ENCODE measurements at regions not wholly inside any gene's neighbourhood (a gene's known extent, or its start where the extent isn't known, plus 50 kb on each side); places are given as distances from the start of the nearest gene placed in this dataset.

DNA sequence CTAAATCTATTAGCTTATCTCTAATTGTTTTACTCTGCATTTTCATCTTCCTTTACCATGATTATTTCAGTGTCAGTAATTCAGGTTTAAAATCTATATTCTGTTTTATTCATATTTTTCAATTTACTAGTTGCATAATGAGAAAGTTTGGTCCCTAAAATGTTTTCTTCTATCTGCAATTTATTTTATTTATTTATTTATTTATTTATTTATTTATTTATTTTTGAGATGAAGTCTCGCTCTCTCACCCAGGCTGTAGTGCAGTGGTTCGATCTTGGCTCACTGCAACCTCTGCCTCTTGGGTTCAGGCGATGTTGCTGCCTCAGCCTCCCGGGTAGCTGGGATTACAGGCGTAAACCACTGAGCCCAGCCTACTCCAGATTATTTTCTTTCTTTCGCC lies 1597.3 kb downstream of the CDH8 start:
- no peaks in the 10 kb centered on the region for H3K79me2 ChIP-seq (replicated peaks; ENCODE audit: insufficient read depth)
- no peaks in the 10 kb centered on the region for H3K9me2 ChIP-seq (ENCODE audit: insufficient read depth)
- H3K27me3 ChIP-seq (ENCODE audit: insufficient read depth) = no peaks in the 10 kb centered on the region
- no peak overlapping the region for H3K4me2 ChIP-seq
- TF ChIP-seq POLR2AphosphoS5 (IDR thresholded peaks at IDR 0.05; ENCODE audit: low read depth) (no peak), ZNF462 (CRISPR knock-in tag; IDR thresholded peaks at IDR 0.05) (no peak), ZNF114 (CRISPR knock-in tag; IDR thresholded peaks at IDR 0.05) (no peak)
- Mint-ChIP-seq H3K27me3 (ENCODE audit: insufficient read depth, low read depth, poor library complexity) (no peaks in the 10 kb centered on the region), H3K4me3 (no peak overlapping the region), H3K36me3 (ENCODE audit: low read depth) (no peaks in the 10 kb centered on the region), H3K4me1 (peaks cover 4% of the 10 kb centered on the region; the same call in 2 of the 3 replicates), H3K9me3 (no peaks in the 10 kb centered on the region), H3K27ac (no peak overlapping the region)
- no peak for ATAC-seq
- no peak overlapping the region for H2AFZ ChIP-seq
- no peaks in the 10 kb centered on the region; the same call in 1 of the 2 replicates for H3K4me1 ChIP-seq (ENCODE audit: insufficient read depth)
- no peaks in the 10 kb centered on the region for H3F3A ChIP-seq (replicated peaks; ENCODE audit: low read depth)
- H3K27ac ChIP-seq (ENCODE audit: low read depth) = no peak overlapping the region
- no peak for DNase-seq (ENCODE audit: low spot score)
- H3K36me3 ChIP-seq (ENCODE audit: insufficient read depth) = no peaks in the 10 kb centered on the region
- no peak overlapping the region for H3K4me3 ChIP-seq
- no peaks in the 10 kb centered on the region for H4K20me1 ChIP-seq (replicated peaks; ENCODE audit: insufficient read depth)

GRCh38 chr16:60432472-60432871 lies 1603.8 kb downstream of the CDH8 start:
- Histone ChIP-seq H3K79me2 (replicated peaks; ENCODE audit: insufficient read depth) (no peaks in the 10 kb centered on the region), H3K36me3 (ENCODE audit: insufficient read depth) (no peaks in the 10 kb centered on the region), H4K20me1 (replicated peaks; ENCODE audit: insufficient read depth) (no peaks in the 10 kb centered on the region), H3K4me3 (no peak overlapping the region), H3K9me2 (ENCODE audit: insufficient read depth) (no peaks in the 10 kb centered on the region), H3K27ac (ENCODE audit: low read depth) (no peak overlapping the region), H2AFZ (no peak overlapping the region), H3K27me3 (ENCODE audit: insufficient read depth) (no peaks in the 10 kb centered on the region), H3K4me2 (no peak overlapping the region), H3F3A (replicated peaks; ENCODE audit: low read depth) (no peaks in the 10 kb centered on the region), H3K4me1 (ENCODE audit: insufficient read depth) (no peaks in the 10 kb centered on the region)
- Mint-ChIP-seq H3K9me3 (no peaks in the 10 kb centered on the region), H3K4me1 (no peaks in the 10 kb centered on the region), H3K4me3 (no peak overlapping the region), H3K27ac (no peak overlapping the region), H3K36me3 (ENCODE audit: low read depth) (no peaks in the 10 kb centered on the region), H3K27me3 (ENCODE audit: insufficient read depth, low read depth, poor library complexity) (peaks cover 2% of the 10 kb centered on the region)
- DNase-seq (ENCODE audit: low spot score) (no peak), ATAC-seq (no peak)
- TF ChIP-seq ZNF462 (CRISPR knock-in tag; IDR thresholded peaks at IDR 0.05) (no peak), ZNF331 (CRISPR knock-in tag; IDR thresholded peaks at IDR 0.05; ENCODE audit: low read depth) (no peak), EZH2 (IDR thresholded peaks at IDR 0.05; ENCODE audit: low read depth, unreplicated experiment) (no peak), JUNB (IDR thresholded peaks at IDR 0.05; ENCODE audit: unreplicated experiment) (no peak), POLR2AphosphoS5 (IDR thresholded peaks at IDR 0.05; ENCODE audit: low read depth) (no peak), EZH2phosphoT487 (IDR thresholded peaks at IDR 0.05; ENCODE audit: unreplicated experiment) (no peak), ZNF114 (CRISPR knock-in tag; IDR thresholded peaks at IDR 0.05) (no peak)
